ENCODE measurements at regions not wholly inside any gene's neighbourhood (a gene's known extent, or its start where the extent isn't known, plus 50 kb on each side); places are given as distances from the start of the nearest gene placed in this dataset.

DNA sequence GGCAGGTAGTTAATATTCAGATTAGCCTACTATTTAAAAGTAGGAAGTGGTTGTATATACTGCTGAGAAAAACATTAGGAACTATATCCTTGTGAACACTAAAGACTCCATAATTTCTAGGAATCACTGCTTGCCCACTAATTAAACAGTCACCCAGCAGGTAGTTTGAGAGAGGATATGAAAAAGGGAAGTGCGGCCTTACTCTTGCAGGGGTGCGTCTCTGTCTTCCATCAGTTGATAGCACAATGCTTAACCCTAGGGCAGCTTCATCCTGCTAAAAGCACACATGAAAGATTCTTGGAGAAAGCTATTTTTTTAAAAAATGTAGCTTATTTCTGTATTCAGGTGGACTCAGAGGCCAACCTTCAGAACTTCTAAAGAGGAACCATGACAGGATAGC, 53.1 kb upstream of the ATP5MC3 start:
- no peak for FAIRE-seq
- Histone ChIP-seq H3K9ac (replicated peaks; ENCODE audit: extremely low read depth, insufficient read depth, low read length) (no peak overlapping the region), H3K27me3 (ENCODE audit: control insufficient read depth in 2 of 2, insufficient read depth in 2 of 2, low read length in 2 of 2) (no peaks in the 10 kb centered on the region), H3K4me2 (ENCODE audit: insufficient read depth, low read length) (no peak overlapping the region), H3K9me3 (replicated peaks; ENCODE audit: control insufficient read depth, insufficient read depth, low read length) (no peaks in the 10 kb centered on the region), H3K79me2 (ENCODE audit: control insufficient read depth, insufficient read depth, low read length) (no peaks in the 10 kb centered on the region), H3K4me1 (ENCODE audit: control insufficient read depth, extremely low read depth, insufficient read depth, low read length) (no peaks in the 10 kb centered on the region), H3K9me1 (replicated peaks; ENCODE audit: control insufficient read depth, extremely low read depth, insufficient read depth, low read length) (no peaks in the 10 kb centered on the region), H3K4me3 (replicated peaks in 1 of 3; ENCODE audit: insufficient read depth in 1 of 3, low read depth in 1 of 3, low read length in 3 of 3) (no peak overlapping the region), H4K20me1 (replicated peaks; ENCODE audit: control insufficient read depth, extremely low read depth, insufficient read depth, low read length) (no peaks in the 10 kb centered on the region), H3K27ac (ENCODE audit: insufficient read depth, low read depth, low read length) (no peak overlapping the region), H3K36me3 (ENCODE audit: control insufficient read depth in 2 of 2, extremely low read depth in 1 of 2, insufficient read depth in 2 of 2, low read length in 2 of 2) (no peaks in the 10 kb centered on the region), H2AFZ (ENCODE audit: low read depth, low read length) (no peak overlapping the region)
- TF ChIP-seq GATA2 (IDR thresholded peaks at IDR 0.05; ENCODE audit: insufficient read depth, insufficient read length, low read depth, low read length) (no peak), FOS (IDR thresholded peaks at IDR 0.05; ENCODE audit: borderline replicate concordance, insufficient read depth, low read length) (no peak), EZH2 (IDR thresholded peaks at IDR 0.05; ENCODE audit: borderline replicate concordance, low read depth, low read length, severe bottlenecking) (no peak), JUN (IDR thresholded peaks at IDR 0.05; ENCODE audit: borderline replicate concordance, insufficient read depth, insufficient read length, low read depth) (no peak), MYC (IDR thresholded peaks at IDR 0.05; ENCODE audit: low read depth, low read length) (no peak), POLR2AphosphoS5 (IDR thresholded peaks at IDR 0.05; ENCODE audit: insufficient read depth, low read depth, low read length) (no peak), POLR2A (IDR thresholded peaks at IDR 0.05; ENCODE audit: low read depth, low read length) (no peak)
- TF ChIP-seq, protein P1, sequence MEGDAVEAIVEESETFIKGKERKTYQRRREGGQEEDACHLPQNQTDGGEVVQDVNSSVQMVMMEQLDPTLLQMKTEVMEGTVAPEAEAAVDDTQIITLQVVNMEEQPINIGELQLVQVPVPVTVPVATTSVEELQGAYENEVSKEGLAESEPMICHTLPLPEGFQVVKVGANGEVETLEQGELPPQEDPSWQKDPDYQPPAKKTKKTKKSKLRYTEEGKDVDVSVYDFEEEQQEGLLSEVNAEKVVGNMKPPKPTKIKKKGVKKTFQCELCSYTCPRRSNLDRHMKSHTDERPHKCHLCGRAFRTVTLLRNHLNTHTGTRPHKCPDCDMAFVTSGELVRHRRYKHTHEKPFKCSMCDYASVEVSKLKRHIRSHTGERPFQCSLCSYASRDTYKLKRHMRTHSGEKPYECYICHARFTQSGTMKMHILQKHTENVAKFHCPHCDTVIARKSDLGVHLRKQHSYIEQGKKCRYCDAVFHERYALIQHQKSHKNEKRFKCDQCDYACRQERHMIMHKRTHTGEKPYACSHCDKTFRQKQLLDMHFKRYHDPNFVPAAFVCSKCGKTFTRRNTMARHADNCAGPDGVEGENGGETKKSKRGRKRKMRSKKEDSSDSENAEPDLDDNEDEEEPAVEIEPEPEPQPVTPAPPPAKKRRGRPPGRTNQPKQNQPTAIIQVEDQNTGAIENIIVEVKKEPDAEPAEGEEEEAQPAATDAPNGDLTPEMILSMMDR (IDR thresholded peaks at IDR 0.05; ENCODE audit: extremely low read depth in 1 of 2, insufficient read depth in 1 of 2, low read depth in 1 of 2, low read length in 2 of 2): no peak
- TF ChIP-seq, protein P2, sequence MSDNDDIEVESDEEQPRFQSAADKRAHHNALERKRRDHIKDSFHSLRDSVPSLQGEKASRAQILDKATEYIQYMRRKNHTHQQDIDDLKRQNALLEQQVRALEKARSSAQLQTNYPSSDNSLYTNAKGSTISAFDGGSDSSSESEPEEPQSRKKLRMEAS (IDR thresholded peaks at IDR 0.05; ENCODE audit: insufficient read depth, insufficient read length): no peak
- POLR2A ChIA-PET: no interaction called here
- intact Hi-C loops (cut with micrococcal nuclease) (no loop called here), dilution Hi-C loops (cut with MboI; ENCODE audit: extremely low pct_ligation_motif_present, low sequenced_read_pairs) (no loop called here)
- BruUV-seq (replicated peaks): no TSS peak
- CTCF ChIA-PET: interaction anchor here (1.7 kb wide), 1 partner anchor 17 kb away, joined by 13 read pairs; no protein-coding TSS in a partner anchor
- no peak for DNase-seq (ENCODE audit: low read depth, low spot score)

Data from endothelial cell of umbilical vein (primary cell).